Spleen (tissue), 7 donors: ENCODE measurements at regions not wholly inside any gene's neighbourhood (a gene's known extent, or its start where the extent isn't known, plus 50 kb on each side); places are given as distances from the start of the nearest gene placed in this dataset.

Experiments used
- POLR2AphosphoS5 ChIP-seq, 3 donors: sonication (generic); formaldehyde crosslinking; IDR thresholded peaks; one replicate each; pipeline ENCODE4 v1.5.1; 2017; ENCODE audit warnings: antibody characterized with exemption in 3 of 3
- TF ChIP-seq, protein P1 (sequence below), 11 experiments: fragments of 200-600 bp in 7 of 11; fragments of 450-650 bp in 4 of 11; sonication (generic) in 4 of 11; IDR thresholded peaks in 8 of 11; conservative IDR thresholded peaks in 3 of 11; 1 replicate in 7 of 11; 2 replicates in 4 of 11; pipeline versions ENCODE4 v1.4.0 to v1.8.0; 2016 to 2021; ENCODE audit warnings: antibody characterized with exemption in 11 of 11, inconsistent platforms in 4 of 11, mild to moderate bottlenecking in 1 of 11
- donor health status: DM: no; HTN: no; CAD: no; lungs with moderate emphysema.
- donor health status: DM: no; HTN: no; CAD: no.
- donor health status: DM: no; HTN: no; CAD: no.

DNA sequence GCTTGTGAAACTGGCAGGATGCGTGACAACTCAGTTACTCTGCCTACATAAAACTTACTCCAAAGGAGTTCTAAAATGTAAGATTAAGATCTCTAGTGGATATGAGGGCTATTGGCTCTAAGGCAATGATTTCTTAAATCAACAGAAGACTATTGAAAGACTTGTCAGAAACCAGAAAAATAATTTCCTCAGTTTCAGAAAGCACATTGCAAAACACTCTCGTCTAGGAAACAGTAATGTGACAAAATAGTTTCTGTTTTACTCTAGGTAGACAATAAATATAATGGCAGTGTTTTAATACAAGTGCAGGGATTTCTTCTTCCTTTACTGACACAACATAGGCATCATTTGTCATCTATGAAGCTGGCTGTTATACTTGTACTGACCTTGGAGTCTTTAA is 230.1 kb downstream of the KCTD12 start:
- TF ChIP-seq, protein P1, sequence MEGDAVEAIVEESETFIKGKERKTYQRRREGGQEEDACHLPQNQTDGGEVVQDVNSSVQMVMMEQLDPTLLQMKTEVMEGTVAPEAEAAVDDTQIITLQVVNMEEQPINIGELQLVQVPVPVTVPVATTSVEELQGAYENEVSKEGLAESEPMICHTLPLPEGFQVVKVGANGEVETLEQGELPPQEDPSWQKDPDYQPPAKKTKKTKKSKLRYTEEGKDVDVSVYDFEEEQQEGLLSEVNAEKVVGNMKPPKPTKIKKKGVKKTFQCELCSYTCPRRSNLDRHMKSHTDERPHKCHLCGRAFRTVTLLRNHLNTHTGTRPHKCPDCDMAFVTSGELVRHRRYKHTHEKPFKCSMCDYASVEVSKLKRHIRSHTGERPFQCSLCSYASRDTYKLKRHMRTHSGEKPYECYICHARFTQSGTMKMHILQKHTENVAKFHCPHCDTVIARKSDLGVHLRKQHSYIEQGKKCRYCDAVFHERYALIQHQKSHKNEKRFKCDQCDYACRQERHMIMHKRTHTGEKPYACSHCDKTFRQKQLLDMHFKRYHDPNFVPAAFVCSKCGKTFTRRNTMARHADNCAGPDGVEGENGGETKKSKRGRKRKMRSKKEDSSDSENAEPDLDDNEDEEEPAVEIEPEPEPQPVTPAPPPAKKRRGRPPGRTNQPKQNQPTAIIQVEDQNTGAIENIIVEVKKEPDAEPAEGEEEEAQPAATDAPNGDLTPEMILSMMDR (IDR thresholded peaks at IDR 0.05 in 8 of 11, conservative IDR thresholded peaks at IDR 0.05 in 3 of 11) = no peak
- no peak for TF ChIP-seq POLR2AphosphoS5 (IDR thresholded peaks at IDR 0.05)
